ENCODE measurements at regions not wholly inside any gene's neighbourhood (a gene's known extent, or its start where the extent isn't known, plus 50 kb on each side); places are given as distances from the start of the nearest gene placed in this dataset.
"Not testable (repeated sequence)": the region's sequence is repeated elsewhere in the genome, so short reads cannot be mapped to it uniquely, and the experiment has no call there.

DNA sequence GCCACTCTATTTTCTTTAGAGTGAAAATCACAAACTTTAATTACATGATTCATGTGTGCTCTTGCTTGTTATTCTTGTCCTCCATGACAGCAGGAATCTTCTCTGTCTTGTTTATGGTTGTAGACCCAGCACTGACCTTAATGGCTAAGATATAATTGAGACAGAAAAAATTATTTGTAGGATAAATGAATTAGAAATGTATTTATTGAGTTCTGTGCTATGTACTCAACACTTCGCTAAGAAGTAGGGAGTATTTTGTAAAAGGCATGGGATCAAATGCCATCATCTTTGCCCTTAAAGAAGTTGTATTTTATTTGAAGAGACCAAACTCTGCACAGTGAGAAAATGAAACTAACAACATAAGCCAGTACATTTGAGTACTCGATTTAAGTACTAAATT, 71.2 kb downstream of the CBLN4 start:
- peaks cover 90% of the 10 kb centered on the region for H3K9me3 ChIP-seq (ENCODE audit: control insufficient read depth, low read length)

DNA sequence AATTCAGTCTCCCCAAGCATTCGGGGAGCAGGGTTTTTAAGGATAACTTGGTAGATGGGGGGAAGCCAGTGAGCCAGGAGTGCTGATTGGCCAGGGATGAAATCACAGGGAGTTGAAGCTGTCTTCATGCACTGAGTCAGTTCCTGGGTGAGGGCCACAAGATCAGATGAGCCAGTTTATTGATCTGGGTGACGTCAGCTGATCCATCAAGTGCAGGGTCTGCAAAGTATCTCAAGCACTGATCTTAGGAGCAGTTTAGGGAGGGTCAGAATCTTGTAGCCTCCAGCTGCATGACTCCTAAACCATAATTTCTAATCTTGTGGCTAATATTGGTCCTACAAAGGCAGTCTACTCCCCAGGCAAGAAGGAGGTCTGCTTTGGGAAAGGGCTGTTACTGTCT, 74.4 kb downstream of the CBLN4 start:
- H3K27me3 ChIP-seq (ENCODE audit: control insufficient read depth, insufficient read depth, low read length, poor library complexity, severe bottlenecking); H3K27ac ChIP-seq (ENCODE audit: low read depth, low read length); H3K27me3 Mint-ChIP-seq (ENCODE audit: insufficient read depth); H3K4me1 Mint-ChIP-seq; H3K4me3 Mint-ChIP-seq; H3K9ac ChIP-seq (ENCODE audit: extremely low read depth, low read length, poor library complexity, severe bottlenecking); H3K36me3 ChIP-seq (ENCODE audit: control insufficient read depth, insufficient read depth, low read length); H3K4me1 ChIP-seq (ENCODE audit: control insufficient read depth, insufficient read depth, low read length); H3K27ac Mint-ChIP-seq; H3K4me3 ChIP-seq (ENCODE audit: low read length); DNase-seq; H3K36me3 Mint-ChIP-seq (ENCODE audit: low read depth): not testable (repeated sequence)
- 81 to 100% methylated on average over 1 to 2 of the region's 2 CpGs for WGBS, 2 experiments (ENCODE audit: insufficient coverage in 1 of 2, insufficient read length in 1 of 2)
- H3K9me3 Mint-ChIP-seq = peaks cover 97% of the 10 kb centered on the region
- peaks cover 99% of the 10 kb centered on the region for H3K9me3 ChIP-seq (ENCODE audit: control insufficient read depth, low read length)

More for the DNA sequence above, 71.2 kb downstream of the CBLN4 start:
- H3K36me3 Mint-ChIP-seq (ENCODE audit: low read depth) = peaks cover 2% of the 10 kb centered on the region
- peaks cover 91% of the 10 kb centered on the region for H3K9me3 Mint-ChIP-seq
- H3K27me3 Mint-ChIP-seq (ENCODE audit: insufficient read depth) = no peaks in the 10 kb centered on the region
- no peak for DNase-seq
- no peak overlapping the region for H3K27ac Mint-ChIP-seq
- no peaks in the 10 kb centered on the region for H3K4me1 Mint-ChIP-seq
- Histone ChIP-seq H3K27me3 (ENCODE audit: control insufficient read depth, insufficient read depth, low read length, poor library complexity, severe bottlenecking) (no peaks in the 10 kb centered on the region), H3K36me3 (ENCODE audit: control insufficient read depth, insufficient read depth, low read length) (no peaks in the 10 kb centered on the region), H3K4me1 (ENCODE audit: control insufficient read depth, insufficient read depth, low read length) (no peaks in the 10 kb centered on the region), H3K9ac (ENCODE audit: extremely low read depth, low read length, poor library complexity, severe bottlenecking) (no peak overlapping the region), H3K27ac (ENCODE audit: low read depth, low read length) (no peak overlapping the region), H3K4me3 (ENCODE audit: low read length) (no peak overlapping the region)
- TF ChIP-seq, protein P1, sequence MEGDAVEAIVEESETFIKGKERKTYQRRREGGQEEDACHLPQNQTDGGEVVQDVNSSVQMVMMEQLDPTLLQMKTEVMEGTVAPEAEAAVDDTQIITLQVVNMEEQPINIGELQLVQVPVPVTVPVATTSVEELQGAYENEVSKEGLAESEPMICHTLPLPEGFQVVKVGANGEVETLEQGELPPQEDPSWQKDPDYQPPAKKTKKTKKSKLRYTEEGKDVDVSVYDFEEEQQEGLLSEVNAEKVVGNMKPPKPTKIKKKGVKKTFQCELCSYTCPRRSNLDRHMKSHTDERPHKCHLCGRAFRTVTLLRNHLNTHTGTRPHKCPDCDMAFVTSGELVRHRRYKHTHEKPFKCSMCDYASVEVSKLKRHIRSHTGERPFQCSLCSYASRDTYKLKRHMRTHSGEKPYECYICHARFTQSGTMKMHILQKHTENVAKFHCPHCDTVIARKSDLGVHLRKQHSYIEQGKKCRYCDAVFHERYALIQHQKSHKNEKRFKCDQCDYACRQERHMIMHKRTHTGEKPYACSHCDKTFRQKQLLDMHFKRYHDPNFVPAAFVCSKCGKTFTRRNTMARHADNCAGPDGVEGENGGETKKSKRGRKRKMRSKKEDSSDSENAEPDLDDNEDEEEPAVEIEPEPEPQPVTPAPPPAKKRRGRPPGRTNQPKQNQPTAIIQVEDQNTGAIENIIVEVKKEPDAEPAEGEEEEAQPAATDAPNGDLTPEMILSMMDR (conservative IDR thresholded peaks at IDR 0.05) = no peak
- no peak overlapping the region for H3K4me3 Mint-ChIP-seq
- WGBS, 2 experiments (ENCODE audit: insufficient coverage in 1 of 2, insufficient read length in 1 of 2) = 63 to 64% methylated on average over 1 to 2 of the region's 2 CpGs

- Mint-ChIP-seq H3K27me3 (ENCODE audit: insufficient read depth) (no peaks in the 10 kb centered on the region), H3K36me3 (ENCODE audit: low read depth) (peaks cover 4% of the 10 kb centered on the region), H3K27ac (no peak overlapping the region), H3K4me3 (no peak overlapping the region), H3K4me1 (no peaks in the 10 kb centered on the region), H3K9me3 (peaks cover 94% of the 10 kb centered on the region)
- no peaks in the 10 kb centered on the region for H3K27me3 ChIP-seq (ENCODE audit: control insufficient read depth, insufficient read depth, low read length, poor library complexity, severe bottlenecking)
- H3K9me3 ChIP-seq (ENCODE audit: control insufficient read depth, low read length) = peaks cover 95% of the 10 kb centered on the region
- WGBS, 2 experiments (ENCODE audit: insufficient coverage in 1 of 2, insufficient read length in 1 of 2) = 50 to 82% methylated on average over 1 of the region's 3 CpGs
- TF ChIP-seq, protein P1 (conservative IDR thresholded peaks at IDR 0.05) = no peak
- H3K27ac ChIP-seq (ENCODE audit: low read depth, low read length) = no peak overlapping the region
- no peaks in the 10 kb centered on the region for H3K4me1 ChIP-seq (ENCODE audit: control insufficient read depth, insufficient read depth, low read length)
- no peak overlapping the region for H3K4me3 ChIP-seq (ENCODE audit: low read length)
- no peak for DNase-seq
- H3K9ac ChIP-seq (ENCODE audit: extremely low read depth, low read length, poor library complexity, severe bottlenecking) = no peak overlapping the region
- H3K36me3 ChIP-seq (ENCODE audit: control insufficient read depth, insufficient read depth, low read length) = no peaks in the 10 kb centered on the region
These were observed 77.1 kb downstream of the CBLN4 start for GRCh38 chr20:55928266-55928665.

GRCh38 chr20:55919956-55920355, 85.4 kb downstream of the CBLN4 start:
- H3K9me3 ChIP-seq (ENCODE audit: control insufficient read depth, low read length) = peaks cover 94% of the 10 kb centered on the region
- no peaks in the 10 kb centered on the region for H3K36me3 ChIP-seq (ENCODE audit: control insufficient read depth, insufficient read depth, low read length)
- no peaks in the 10 kb centered on the region for H3K4me1 ChIP-seq (ENCODE audit: control insufficient read depth, insufficient read depth, low read length)
- no peaks in the 10 kb centered on the region for H3K27me3 ChIP-seq (ENCODE audit: control insufficient read depth, insufficient read depth, low read length, poor library complexity, severe bottlenecking)
- no peaks in the 10 kb centered on the region for H3K4me1 Mint-ChIP-seq
- no peak overlapping the region for H3K27ac Mint-ChIP-seq
- no peaks in the 10 kb centered on the region for H3K27me3 Mint-ChIP-seq (ENCODE audit: insufficient read depth)
- H3K36me3 Mint-ChIP-seq (ENCODE audit: low read depth) = no peaks in the 10 kb centered on the region
- DNase-seq = no peak
- TF ChIP-seq, protein P1 (conservative IDR thresholded peaks at IDR 0.05) = no peak
- H3K4me3 Mint-ChIP-seq = no peak overlapping the region
- H3K4me3 ChIP-seq (ENCODE audit: low read length) = peak overlapping the region; percentile 33
- no peak overlapping the region for H3K9ac ChIP-seq (ENCODE audit: extremely low read depth, low read length, poor library complexity, severe bottlenecking)
- H3K9me3 Mint-ChIP-seq = peaks cover 92% of the 10 kb centered on the region
- no peak overlapping the region for H3K27ac ChIP-seq (ENCODE audit: low read depth, low read length)

All from endodermal cell (in vitro differentiated cells).